ENCODE measurements at regions not wholly inside any gene's neighbourhood (a gene's known extent, or its start where the extent isn't known, plus 50 kb on each side); places are given as distances from the start of the nearest gene placed in this dataset.

GRCh38 chr1:232249861-232250777 lies 379.8 kb downstream of the SIPA1L2 start:
- Histone ChIP-seq H3K9ac (no peak overlapping the region), H2AFZ (ENCODE audit: low read depth) (no peak overlapping the region), H3K4me3 (IDR thresholded peaks at IDR 0.05; ENCODE audit: insufficient read depth, low read depth, low read length) (no peak overlapping the region), H3K4me2 (no peak overlapping the region), H3K79me2 (ENCODE audit: insufficient read depth, low read depth) (no peaks in the 10 kb centered on the region), H3K4me1 (ENCODE audit: low read depth, poor library complexity, severe bottlenecking) (no peaks in the 10 kb centered on the region), H3K27ac (no peak overlapping the region), H3K36me3 (ENCODE audit: insufficient read depth) (no peaks in the 10 kb centered on the region), H4K20me1 (ENCODE audit: insufficient read depth) (no peaks in the 10 kb centered on the region), H3K27me3 (ENCODE audit: insufficient read depth, low read depth) (no peaks in the 10 kb centered on the region)
- no peak for TF ChIP-seq CTCF (conservative IDR thresholded peaks at IDR 0.05; ENCODE audit: low read depth, low read length)

- Histone ChIP-seq H3K9ac (no peak overlapping the region), H3K27me3 (ENCODE audit: insufficient read depth, low read depth) (no peaks in the 10 kb centered on the region), H3K4me2 (no peak overlapping the region), H3K79me2 (ENCODE audit: insufficient read depth, low read depth) (no peaks in the 10 kb centered on the region), H3K4me1 (ENCODE audit: low read depth, poor library complexity, severe bottlenecking) (no peaks in the 10 kb centered on the region), H3K4me3 (IDR thresholded peaks at IDR 0.05; ENCODE audit: insufficient read depth, low read depth, low read length) (no peak overlapping the region), H2AFZ (ENCODE audit: low read depth) (no peak overlapping the region), H3K27ac (no peak overlapping the region), H3K36me3 (ENCODE audit: insufficient read depth) (no peaks in the 10 kb centered on the region), H4K20me1 (ENCODE audit: insufficient read depth) (no peaks in the 10 kb centered on the region)
- TF ChIP-seq CTCF (conservative IDR thresholded peaks at IDR 0.05; ENCODE audit: low read depth, low read length), result no peak
These were observed 380.6 kb downstream of the SIPA1L2 start for GRCh38 chr1:232249339-232249738.

DNA sequence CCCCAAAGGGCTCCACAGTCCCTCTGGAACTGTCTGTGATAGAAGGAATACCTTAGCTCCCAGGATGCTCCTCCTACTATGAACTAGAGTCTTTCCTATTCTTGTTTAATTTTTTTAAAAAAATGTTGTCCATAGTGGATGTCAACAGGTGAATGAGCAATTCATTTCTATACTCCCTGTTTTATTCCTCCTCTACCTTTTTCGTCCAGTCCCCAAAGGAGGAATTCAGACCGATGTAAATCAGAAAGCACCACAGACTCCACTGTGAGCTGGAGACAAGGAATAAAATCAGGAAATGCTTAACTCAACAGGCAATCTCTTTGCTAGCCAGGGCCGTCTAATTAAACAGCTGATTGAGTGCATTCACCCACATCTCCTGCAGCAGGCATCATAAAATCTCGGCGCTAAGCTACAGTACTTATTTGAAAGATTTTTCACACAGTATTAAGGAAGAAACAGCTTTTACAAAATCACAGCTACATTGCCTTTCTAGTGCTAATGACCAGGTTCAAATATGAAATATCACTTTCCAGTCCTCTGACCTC lies 381.6 kb downstream of the SIPA1L2 start:
- no peaks in the 10 kb centered on the region for H3K36me3 ChIP-seq (ENCODE audit: insufficient read depth)
- no peak for TF ChIP-seq CTCF (conservative IDR thresholded peaks at IDR 0.05; ENCODE audit: low read depth, low read length)
- H4K20me1 ChIP-seq (ENCODE audit: insufficient read depth), result no peaks in the 10 kb centered on the region
- H3K27me3 ChIP-seq (ENCODE audit: insufficient read depth, low read depth), result no peaks in the 10 kb centered on the region
- H3K27ac ChIP-seq, result no peak overlapping the region
- H3K9ac ChIP-seq, result no peak overlapping the region
- H3K4me1 ChIP-seq (ENCODE audit: low read depth, poor library complexity, severe bottlenecking), result no peaks in the 10 kb centered on the region
- H3K79me2 ChIP-seq (ENCODE audit: insufficient read depth, low read depth), result no peaks in the 10 kb centered on the region
- H2AFZ ChIP-seq (ENCODE audit: low read depth), result no peak overlapping the region
- H3K4me2 ChIP-seq, result no peak overlapping the region
- no peak overlapping the region for H3K4me3 ChIP-seq (IDR thresholded peaks at IDR 0.05; ENCODE audit: insufficient read depth, low read depth, low read length)

- H4K20me1 ChIP-seq (ENCODE audit: insufficient read depth), result no peaks in the 10 kb centered on the region
- no peak overlapping the region for H3K4me3 ChIP-seq (IDR thresholded peaks at IDR 0.05; ENCODE audit: insufficient read depth, low read depth, low read length)
- H3K9ac ChIP-seq, result no peak overlapping the region
- H3K79me2 ChIP-seq (ENCODE audit: insufficient read depth, low read depth), result no peaks in the 10 kb centered on the region
- no peaks in the 10 kb centered on the region for H3K4me1 ChIP-seq (ENCODE audit: low read depth, poor library complexity, severe bottlenecking)
- no peak for TF ChIP-seq CTCF (conservative IDR thresholded peaks at IDR 0.05; ENCODE audit: low read depth, low read length)
- H3K27ac ChIP-seq, result no peak overlapping the region
- H3K27me3 ChIP-seq (ENCODE audit: insufficient read depth, low read depth), result no peaks in the 10 kb centered on the region
- H2AFZ ChIP-seq (ENCODE audit: low read depth), result no peak overlapping the region
- H3K36me3 ChIP-seq (ENCODE audit: insufficient read depth), result no peaks in the 10 kb centered on the region
- H3K4me2 ChIP-seq, result no peak overlapping the region
These were observed 382.3 kb downstream of the SIPA1L2 start for GRCh38 chr1:232247669-232248068.
